DND-41 (cell line): ENCODE measurements at regions not wholly inside any gene's neighbourhood (a gene's known extent, or its start where the extent isn't known, plus 50 kb on each side); places are given as distances from the start of the nearest gene placed in this dataset.

Source experiments
- CTCF ChIP-seq: IDR thresholded peaks from 2 replicates; pipeline ENCODE4 v1.5.1; 2012; ENCODE audit warnings: borderline replicate concordance, low read length, moderate library complexity, mild to moderate bottlenecking; ENCODE audit not compliant: poor library complexity, severe bottlenecking; ENCODE audit errors: extremely low read depth
- EZH2 ChIP-seq: IDR thresholded peaks from 3 replicates; pipeline ENCODE4 v1.6.1; 2012; ENCODE audit warnings: borderline replicate concordance, low read depth, mild to moderate bottlenecking, moderate library complexity, low read length, inconsistent platforms; ENCODE audit not compliant: severe bottlenecking

- TF ChIP-seq CTCF, result no peak
- TF ChIP-seq EZH2, result no peak
Measured at GRCh38 chr6:159104931-159105330, 60.1 kb upstream of the TAGAP start.
